Neural cell (in vitro differentiated cells): ENCODE measurements at regions not wholly inside any gene's neighbourhood (a gene's known extent, or its start where the extent isn't known, plus 50 kb on each side); places are given as distances from the start of the nearest gene placed in this dataset.

Experiments
- H2AFZ ChIP-seq: fragments of 200-600, 300-800 bp; sonication (generic), shearing (Covaris generic); 2 replicates; pipeline ENCODE4 v1.6.0; 2014; ENCODE audit warnings: low read depth, mild to moderate bottlenecking, antibody characterized with exemption, low read length, moderate library complexity
- H3F3A ChIP-seq: fragments of 200-600 bp; shearing (Covaris generic); 2 replicates; pipeline ENCODE4 v1.6.1; 2016; ENCODE audit warnings: mild to moderate bottlenecking, moderate library complexity, mixed read lengths, antibody characterized with exemption, low read length; ENCODE audit not compliant: insufficient read depth, poor library complexity, severe bottlenecking
- H3K27ac ChIP-seq: fragments of 200-600, 300-800 bp; sonication (generic), shearing (Covaris generic); 2 replicates; pipeline ENCODE4 v1.5.1; 2014; ENCODE audit warnings: mild to moderate bottlenecking, low read length, moderate library complexity
- H3K27me3 ChIP-seq: fragments of 300-800, 200-600 bp; sonication (generic), shearing (Covaris generic); 2 replicates; pipeline ENCODE4 v1.6.0; 2014; ENCODE audit warnings: mild to moderate bottlenecking, low read depth, low read length, moderate library complexity; ENCODE audit not compliant: insufficient read depth
- H3K36me3 ChIP-seq: fragments of 300-800, 200-600 bp; sonication (generic), shearing (Covaris generic); 2 replicates; pipeline ENCODE4 v1.5.1; 2014; ENCODE audit warnings: mild to moderate bottlenecking, antibody characterized with exemption, low read length, moderate library complexity; ENCODE audit not compliant: insufficient read depth
- H3K4me2 ChIP-seq: fragments of 300-800, 200-600 bp; sonication (generic), shearing (Covaris generic); 2 replicates; pipeline ENCODE4 v1.6.0; 2014; ENCODE audit warnings: mild to moderate bottlenecking, low read length
- H3K4me3 ChIP-seq: fragments of 300-800, 200-600 bp; sonication (generic), shearing (Covaris generic); 2 replicates; pipeline ENCODE4 v1.5.1; 2014; ENCODE audit warnings: mild to moderate bottlenecking, low read length, moderate library complexity
- H3K79me2 ChIP-seq: fragments of 200-600 bp; shearing (Covaris generic); replicated peaks from 2 replicates; pipeline ENCODE4 v1.6.0; 2014; ENCODE audit warnings: mild to moderate bottlenecking, low read length, moderate library complexity; ENCODE audit not compliant: insufficient read depth
- H3K9ac ChIP-seq: fragments of 300-800, 200-600 bp; sonication (generic), shearing (Covaris generic); 2 replicates; pipeline ENCODE4 v1.6.1; 2016; ENCODE audit warnings: mild to moderate bottlenecking, low read length, mixed read lengths
- H3K9me2 ChIP-seq: fragments of 200-600 bp; shearing (Covaris generic); 2 replicates; pipeline ENCODE4 v1.6.1; 2016; ENCODE audit warnings: mild to moderate bottlenecking, low read length, mixed read lengths; ENCODE audit not compliant: insufficient read depth
- H3K9me3 ChIP-seq: fragments of 200-600, 300-800 bp; sonication (generic), shearing (Covaris generic); 2 replicates; pipeline ENCODE4 v1.6.1; 2016; ENCODE audit warnings: mild to moderate bottlenecking, mixed run types, low read length, moderate library complexity, mixed read lengths
- H4K20me1 ChIP-seq: fragments of 200-600 bp; shearing (Covaris generic); 2 replicates; pipeline ENCODE4 v1.6.1; 2016; ENCODE audit warnings: mild to moderate bottlenecking, mixed run types; ENCODE audit not compliant: insufficient read depth
- EP300 ChIP-seq: fragments of 450-650 bp; conservative IDR thresholded peaks from 2 replicates; pipeline ENCODE4 v1.6.1; 2014; ENCODE audit warnings: antibody characterized with exemption, mild to moderate bottlenecking, moderate library complexity; ENCODE audit not compliant: poor library complexity, severe bottlenecking
- EZH2 ChIP-seq: fragments of 200-600, 300-800 bp; shearing (Covaris generic), sonication (generic); IDR thresholded peaks from 2 replicates; pipeline ENCODE4 v1.6.1; 2014; ENCODE audit warnings: antibody characterized with exemption, low read length, borderline replicate concordance, mild to moderate bottlenecking; ENCODE audit not compliant: insufficient read depth, poor library complexity, severe bottlenecking
- MXI1 ChIP-seq: fragments of 450-650 bp; conservative IDR thresholded peaks from 2 replicates; pipeline ENCODE4 v1.6.1; 2014; ENCODE audit warnings: antibody characterized with exemption, mild to moderate bottlenecking; ENCODE audit not compliant: poor library complexity, severe bottlenecking
- POLR2AphosphoS5 ChIP-seq: IDR thresholded peaks from 2 replicates; pipeline ENCODE4 v1.6.1; 2012
- RAD21 ChIP-seq: fragments of 450-650 bp; conservative IDR thresholded peaks from 2 replicates; pipeline ENCODE4 v1.6.1; 2014; ENCODE audit warnings: antibody characterized with exemption, mild to moderate bottlenecking, moderate library complexity
- REST ChIP-seq: IDR thresholded peaks from 2 replicates; pipeline ENCODE4 v1.6.1; 2012; ENCODE audit warnings: borderline replicate concordance
- SMC3 ChIP-seq: fragments of 450-650 bp; conservative IDR thresholded peaks from 2 replicates; pipeline ENCODE4 v1.6.1; 2014; ENCODE audit warnings: antibody characterized with exemption, mild to moderate bottlenecking, moderate library complexity; ENCODE audit not compliant: poor library complexity
- TAF1 ChIP-seq: IDR thresholded peaks from 2 replicates; pipeline ENCODE4 v1.6.1; 2012; ENCODE audit warnings: low read depth
- TF ChIP-seq, protein P1 (sequence below): fragments of 450-650 bp; IDR thresholded peaks from 2 replicates; pipeline ENCODE4 v1.5.1; 2014; ENCODE audit warnings: antibody characterized with exemption, mild to moderate bottlenecking, moderate library complexity; ENCODE audit not compliant: poor library complexity, severe bottlenecking

- Histone ChIP-seq H3K9ac (no peak overlapping the region), H3K79me2 (no peaks in the 10 kb centered on the region), H3K27ac (no peak overlapping the region), H3F3A (no peaks in the 10 kb centered on the region), H3K27me3 (no peaks in the 10 kb centered on the region), H3K4me3 (no peak overlapping the region), H3K36me3 (no peaks in the 10 kb centered on the region), H3K4me2 (no peak overlapping the region), H3K9me2 (no peaks in the 10 kb centered on the region), H4K20me1 (no peaks in the 10 kb centered on the region), H3K9me3 (no peaks in the 10 kb centered on the region), H2AFZ (no peak overlapping the region)
- TF ChIP-seq EP300 = no peak
- TF ChIP-seq SMC3 = no peak
- no peak for TF ChIP-seq REST
- no peak for TF ChIP-seq EZH2
- TF ChIP-seq TAF1 = no peak
- TF ChIP-seq, protein P1, sequence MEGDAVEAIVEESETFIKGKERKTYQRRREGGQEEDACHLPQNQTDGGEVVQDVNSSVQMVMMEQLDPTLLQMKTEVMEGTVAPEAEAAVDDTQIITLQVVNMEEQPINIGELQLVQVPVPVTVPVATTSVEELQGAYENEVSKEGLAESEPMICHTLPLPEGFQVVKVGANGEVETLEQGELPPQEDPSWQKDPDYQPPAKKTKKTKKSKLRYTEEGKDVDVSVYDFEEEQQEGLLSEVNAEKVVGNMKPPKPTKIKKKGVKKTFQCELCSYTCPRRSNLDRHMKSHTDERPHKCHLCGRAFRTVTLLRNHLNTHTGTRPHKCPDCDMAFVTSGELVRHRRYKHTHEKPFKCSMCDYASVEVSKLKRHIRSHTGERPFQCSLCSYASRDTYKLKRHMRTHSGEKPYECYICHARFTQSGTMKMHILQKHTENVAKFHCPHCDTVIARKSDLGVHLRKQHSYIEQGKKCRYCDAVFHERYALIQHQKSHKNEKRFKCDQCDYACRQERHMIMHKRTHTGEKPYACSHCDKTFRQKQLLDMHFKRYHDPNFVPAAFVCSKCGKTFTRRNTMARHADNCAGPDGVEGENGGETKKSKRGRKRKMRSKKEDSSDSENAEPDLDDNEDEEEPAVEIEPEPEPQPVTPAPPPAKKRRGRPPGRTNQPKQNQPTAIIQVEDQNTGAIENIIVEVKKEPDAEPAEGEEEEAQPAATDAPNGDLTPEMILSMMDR = no peak
- TF ChIP-seq MXI1 = no peak
- no peak for TF ChIP-seq POLR2AphosphoS5
Measured at GRCh38 chr3:792630-793029, 300.2 kb upstream of the CNTN6 start.

- no peak overlapping the region for H3K27ac ChIP-seq
- no peak overlapping the region for H3K4me3 ChIP-seq
- H3K27me3 ChIP-seq = no peaks in the 10 kb centered on the region
- no peak overlapping the region for H3K4me2 ChIP-seq
- H3K9me2 ChIP-seq = no peaks in the 10 kb centered on the region
- no peaks in the 10 kb centered on the region for H3F3A ChIP-seq
- no peaks in the 10 kb centered on the region for H4K20me1 ChIP-seq
- no peak overlapping the region for H2AFZ ChIP-seq
- no peaks in the 10 kb centered on the region for H3K36me3 ChIP-seq
- no peak for TF ChIP-seq MXI1
- H3K9me3 ChIP-seq = no peaks in the 10 kb centered on the region
- H3K9ac ChIP-seq = no peak overlapping the region
- H3K79me2 ChIP-seq = no peaks in the 10 kb centered on the region
Measured at GRCh38 chr3:804211-804610, 288.6 kb upstream of the CNTN6 start.

GRCh38 chr3:805326-805725 lies 287.5 kb upstream of the CNTN6 start:
- no peaks in the 10 kb centered on the region for H3K9me2 ChIP-seq
- H3K79me2 ChIP-seq = no peaks in the 10 kb centered on the region
- no peaks in the 10 kb centered on the region for H3K36me3 ChIP-seq
- no peak overlapping the region for H3K4me3 ChIP-seq
- no peak overlapping the region for H3K9ac ChIP-seq
- no peak overlapping the region for H3K4me2 ChIP-seq
- TF ChIP-seq, protein P1 = no peak
- TF ChIP-seq POLR2AphosphoS5 = no peak
- TF ChIP-seq EP300 = no peak
- no peak for TF ChIP-seq SMC3
- TF ChIP-seq TAF1 = no peak
- no peak for TF ChIP-seq RAD21
- no peak for TF ChIP-seq MXI1
- no peak for TF ChIP-seq REST
- no peak for TF ChIP-seq EZH2
- H3K27me3 ChIP-seq = no peaks in the 10 kb centered on the region
- H3K9me3 ChIP-seq = no peaks in the 10 kb centered on the region
- no peaks in the 10 kb centered on the region for H3F3A ChIP-seq
- no peaks in the 10 kb centered on the region for H4K20me1 ChIP-seq
- H2AFZ ChIP-seq = no peak overlapping the region
- H3K27ac ChIP-seq = no peak overlapping the region
